ENCODE measurements at regions not wholly inside any gene's neighbourhood (a gene's known extent, or its start where the extent isn't known, plus 50 kb on each side); places are given as distances from the start of the nearest gene placed in this dataset.

DNA sequence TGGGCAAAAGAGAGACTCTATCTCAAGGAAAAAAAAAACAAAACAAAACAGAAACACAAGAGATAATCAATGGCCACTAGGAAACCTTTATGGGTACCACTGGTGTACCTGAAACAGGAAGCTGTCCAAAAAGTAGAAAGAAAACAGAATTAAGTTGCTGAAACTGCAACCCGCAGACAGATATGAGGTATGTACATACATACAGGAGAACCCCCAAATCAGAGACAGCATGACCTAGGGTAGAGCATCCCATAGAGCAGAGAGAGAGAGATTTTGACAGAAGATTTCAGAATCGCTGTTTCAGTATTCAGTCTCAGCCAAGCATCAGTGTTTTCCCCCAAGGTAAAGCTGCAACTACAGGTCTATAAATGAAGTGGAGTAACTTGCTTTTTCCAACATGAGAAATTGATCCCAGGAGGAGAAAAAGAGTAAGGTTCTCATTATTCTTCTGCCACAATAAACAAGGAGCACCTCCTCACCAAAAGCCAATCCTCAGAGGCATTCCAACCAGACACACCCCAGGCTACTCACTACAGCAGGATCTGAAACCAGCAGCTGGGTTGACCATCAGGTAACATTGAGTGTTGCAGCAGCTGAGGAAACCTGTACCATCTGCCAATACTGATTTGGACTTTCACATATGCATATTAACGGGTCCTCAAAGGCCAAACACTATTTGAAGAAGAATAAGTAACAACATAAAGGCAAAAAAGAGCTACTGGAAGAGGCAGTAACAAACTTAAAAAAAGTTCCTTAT is 630.0 kb downstream of the TAF11L14 start:
- DNase-seq = no peak

DNA sequence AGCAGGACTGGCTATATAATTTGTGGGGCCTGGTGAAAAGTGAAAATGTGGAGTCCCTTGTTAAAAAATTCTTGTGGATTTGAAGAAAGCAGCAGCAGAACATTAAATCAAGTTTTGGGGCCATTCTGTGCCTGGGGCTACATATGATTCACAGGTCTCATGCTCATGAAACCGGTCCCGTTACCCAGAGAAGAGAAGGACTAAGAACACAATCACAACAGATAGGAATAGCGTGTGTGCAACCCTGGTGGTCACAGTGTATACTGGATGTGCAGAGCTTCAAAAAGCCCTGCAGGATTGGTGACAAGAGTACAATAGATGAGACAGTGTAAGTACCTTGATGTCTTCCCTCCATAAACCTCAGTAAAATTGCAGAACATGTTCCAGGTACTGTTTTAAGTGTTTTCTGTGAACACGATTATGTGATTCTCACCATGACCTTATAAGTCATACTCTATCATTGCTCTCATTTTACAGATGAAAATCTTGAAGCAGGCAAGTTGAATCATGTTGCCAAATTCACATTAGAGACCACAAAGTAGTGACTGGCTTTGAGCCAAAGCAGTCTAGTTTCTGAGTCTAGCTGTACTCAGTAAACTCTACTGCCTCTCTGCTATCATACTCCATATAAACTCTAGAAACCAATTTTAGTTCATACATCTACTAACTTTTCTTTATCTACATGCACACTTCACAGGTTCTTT is 636.5 kb downstream of the TAF11L14 start:
- no peak for DNase-seq

DNA sequence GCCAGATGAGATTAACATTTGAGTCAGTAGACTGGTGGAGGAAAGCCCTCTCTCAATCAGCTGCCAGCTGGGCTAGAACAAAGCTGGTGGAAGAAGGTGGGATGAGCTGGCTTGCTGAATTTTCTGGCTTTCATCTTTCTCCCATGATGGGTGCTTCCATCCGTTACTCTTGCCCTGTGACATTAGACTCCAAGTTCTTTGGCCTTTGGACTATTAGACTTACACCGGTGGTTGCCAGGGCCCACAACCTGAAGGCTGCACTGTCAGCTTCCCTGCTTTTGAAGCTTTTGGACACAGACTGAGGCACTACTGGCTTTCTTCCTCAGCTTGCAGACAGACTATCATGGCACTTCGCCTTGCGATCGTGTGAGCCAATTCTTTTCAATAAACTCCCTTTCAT is 642.7 kb downstream of the TAF11L14 start:
- no peak for DNase-seq

DNA sequence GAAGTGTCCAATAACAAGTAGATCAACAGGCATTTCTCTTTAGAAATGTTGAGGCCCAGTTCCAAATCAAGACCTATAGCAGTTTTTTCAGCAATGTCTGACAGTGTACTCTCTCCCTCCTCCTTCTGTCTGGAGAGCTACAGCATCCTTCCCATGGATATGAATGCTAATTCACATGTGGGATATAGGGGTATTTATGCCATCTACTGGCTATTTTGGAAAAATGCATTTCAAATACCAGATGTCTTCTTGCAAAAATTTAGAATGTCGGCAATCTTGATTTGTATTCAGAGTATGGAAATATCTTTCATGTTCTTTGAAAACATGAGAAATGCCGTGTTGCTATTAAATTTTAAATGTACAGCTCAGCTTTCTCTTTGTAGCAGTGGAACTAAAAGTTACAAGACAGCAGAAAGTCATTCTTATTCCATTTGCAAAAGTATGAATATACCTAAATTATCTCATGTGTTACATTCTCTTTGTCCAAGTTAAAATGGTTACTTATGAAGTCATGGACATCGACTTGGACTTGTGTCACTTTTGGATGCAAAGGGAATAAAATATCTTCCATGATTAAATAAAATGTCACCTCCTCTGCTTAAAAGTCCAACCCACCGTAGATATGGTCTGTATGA is 647.8 kb downstream of the TAF11L14 start:
- DNase-seq = peak in 1 of 2 donors; percentile 50

DNA sequence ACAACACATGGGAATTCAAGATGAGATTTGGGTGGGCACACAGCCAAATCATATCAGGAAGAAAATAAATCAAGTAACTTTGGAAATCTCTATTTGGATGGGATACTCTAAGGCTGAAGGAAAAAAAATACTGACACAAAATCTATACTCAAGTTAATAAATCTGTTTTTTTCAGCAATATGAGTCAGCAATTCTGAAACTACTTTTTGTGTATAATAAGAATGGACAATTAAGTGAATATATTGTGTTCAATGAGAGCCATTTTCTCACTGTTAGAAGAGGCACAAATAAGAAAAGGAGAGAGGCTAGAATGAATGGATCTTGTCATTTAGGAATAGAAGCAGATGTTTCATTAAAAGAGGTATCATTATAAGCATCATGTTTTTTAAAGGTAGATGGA is 651.0 kb downstream of the TAF11L14 start:
- no peak for DNase-seq

DNA sequence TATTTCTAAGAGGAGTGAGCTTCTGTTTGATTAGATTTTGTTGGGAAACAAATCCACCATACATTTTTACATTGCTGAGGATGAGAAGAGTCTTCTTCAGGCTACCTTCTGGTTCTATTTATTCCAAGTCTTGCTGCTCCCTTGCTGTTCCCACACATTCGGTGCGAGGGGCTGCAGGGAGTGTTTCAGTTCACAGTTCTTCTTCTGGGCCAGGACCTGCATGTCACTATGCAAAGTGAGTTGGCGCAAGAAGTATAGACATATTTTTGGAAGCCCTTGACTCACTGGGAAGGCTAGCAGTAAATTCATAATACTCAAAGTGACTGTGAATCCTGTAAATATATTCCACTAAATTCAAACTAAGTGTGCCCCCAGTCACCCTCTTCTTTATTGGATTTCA is 657.9 kb downstream of the TAF11L14 start:
- DNase-seq = no peak

DNA sequence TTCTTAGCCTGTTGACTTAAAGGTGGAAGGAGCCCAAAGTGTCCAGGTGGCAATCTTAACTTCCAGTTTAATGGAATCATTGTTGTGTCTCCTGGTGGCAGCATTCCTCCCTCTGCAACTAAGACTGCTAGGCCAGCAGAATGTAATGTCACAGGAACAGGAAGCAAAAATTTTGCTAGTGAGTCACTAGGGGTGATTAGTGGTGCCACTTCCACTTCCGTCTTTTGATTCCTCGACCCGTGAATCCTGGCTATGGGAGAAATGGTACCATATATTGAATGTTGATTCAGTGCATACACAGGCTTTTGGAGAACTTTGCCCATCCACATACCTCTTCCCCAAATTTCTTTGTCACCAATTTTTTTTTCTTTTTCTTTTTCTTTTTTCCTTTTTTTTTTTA is 661.4 kb downstream of the TAF11L14 start:
- peak; percentile 61 to 62 for DNase-seq

DNA sequence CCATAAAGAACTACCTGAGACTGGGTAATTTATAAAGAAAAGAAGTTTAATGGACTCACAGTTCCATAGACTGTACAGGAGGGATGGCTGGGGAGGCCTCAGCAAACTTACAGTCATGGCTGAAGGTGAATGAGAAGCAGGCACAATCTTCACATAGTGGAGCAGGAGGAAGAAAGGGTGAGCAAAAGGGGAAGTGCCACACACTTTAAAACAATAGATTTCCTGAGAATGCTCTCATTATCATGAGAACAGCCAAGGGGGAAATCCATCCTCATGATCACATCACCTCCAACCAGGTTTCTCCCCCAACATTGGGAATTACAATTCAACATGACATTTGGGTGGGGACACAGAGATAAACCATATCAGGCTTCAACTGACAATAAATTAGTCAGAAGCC is 664.9 kb downstream of the TAF11L14 start:
- peak in 1 of 2 donors; percentile 17 for DNase-seq

DNA sequence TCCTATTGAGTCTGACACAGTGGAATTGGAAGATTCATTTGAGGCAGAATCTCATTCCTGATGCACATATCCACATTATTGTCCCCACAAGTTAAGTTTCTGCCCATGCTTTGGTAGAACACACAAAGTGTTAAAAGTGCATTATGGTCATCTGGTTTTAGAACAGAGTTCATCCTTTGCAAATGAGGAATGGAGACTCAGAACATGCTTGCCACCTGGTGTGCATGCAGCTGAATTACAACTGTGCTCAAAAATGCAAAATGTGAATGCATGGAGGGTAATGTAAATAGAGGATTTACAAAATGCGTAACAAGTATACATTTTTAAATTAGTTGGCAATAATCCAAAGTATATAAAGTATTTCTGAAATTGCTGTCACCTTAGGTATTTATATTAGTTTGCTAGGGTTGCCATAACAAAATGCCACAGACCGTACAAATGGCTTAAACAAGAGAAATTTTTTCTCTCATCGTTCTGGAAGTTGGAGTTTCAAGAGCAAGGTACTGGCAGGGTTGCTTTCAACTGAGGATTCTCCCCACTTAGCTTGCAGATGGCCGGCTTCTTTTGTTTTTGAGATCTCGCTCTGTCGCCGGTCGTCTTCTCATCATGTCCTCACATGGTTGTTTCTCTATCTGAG is 671.1 kb downstream of the TAF11L14 start:
- DNase-seq = peak; percentile 54 to 57

DNA sequence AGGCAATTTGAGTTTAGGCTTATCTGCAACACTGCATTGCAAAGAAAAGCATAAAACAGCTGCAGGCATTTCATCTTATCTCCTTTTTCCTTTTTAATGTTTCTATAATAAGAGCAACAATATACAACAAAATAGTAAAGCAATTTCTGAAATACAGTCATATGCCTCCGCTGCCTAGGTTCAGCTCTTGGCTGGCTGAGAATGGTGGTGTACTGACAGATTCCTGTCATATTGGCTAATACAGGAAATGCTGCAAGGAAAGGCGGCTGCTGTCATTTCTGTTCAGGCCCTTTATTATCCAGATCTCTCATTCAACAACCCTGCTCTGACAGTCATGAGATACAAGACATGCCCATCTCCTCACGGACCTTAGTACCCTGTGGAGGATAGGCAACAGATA is 677.0 kb downstream of the TAF11L14 start:
- DNase-seq = peak; percentile 36 to 44

DNA sequence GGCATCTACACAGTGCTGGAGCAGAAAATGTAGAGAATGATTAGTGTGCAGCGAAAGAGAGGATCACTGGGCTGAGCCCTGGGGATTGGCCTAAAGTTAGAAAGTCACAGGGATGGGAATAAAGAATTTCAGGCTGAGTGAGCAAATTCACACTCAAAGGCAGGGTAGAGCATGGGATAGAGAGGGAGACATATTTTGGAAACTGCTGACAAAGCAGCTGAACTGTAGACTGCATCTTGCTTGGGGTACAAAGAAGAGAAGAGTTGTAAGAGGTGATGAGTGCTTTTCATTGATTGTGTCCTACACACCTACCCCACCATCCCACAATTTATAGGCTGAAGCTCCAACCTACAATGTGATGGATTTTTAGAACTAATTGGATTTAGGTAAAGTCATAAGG is 677.8 kb downstream of the TAF11L14 start:
- no peak for DNase-seq

DNA sequence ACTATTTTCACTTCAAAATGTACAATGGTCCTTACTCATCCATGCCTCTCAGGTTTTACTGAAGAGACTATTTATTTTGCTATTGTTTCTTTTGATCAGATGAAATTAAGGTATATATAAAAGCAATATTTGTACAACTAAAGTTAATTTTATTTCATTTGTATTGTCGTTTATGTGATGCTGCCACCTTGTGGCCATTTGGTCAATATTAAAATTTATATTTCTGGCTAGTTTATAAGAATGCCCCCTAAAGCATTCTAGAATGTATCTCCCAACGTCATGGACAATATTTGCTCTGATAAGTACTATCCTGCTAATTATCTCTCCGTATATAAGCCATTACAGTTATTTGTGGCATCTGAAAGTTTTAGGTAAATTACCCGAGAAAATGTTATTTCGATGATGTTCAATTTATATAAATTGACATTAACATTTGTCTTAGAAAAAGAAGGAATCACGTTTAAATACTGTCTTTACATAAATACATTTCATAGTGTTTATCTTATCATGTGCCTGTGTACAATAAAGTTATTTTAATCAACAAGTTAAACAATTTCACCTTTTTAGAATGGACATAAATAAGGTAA is 680.0 kb downstream of the TAF11L14 start:
- DNase-seq = peak in 1 of 2 donors; percentile 39

DNA sequence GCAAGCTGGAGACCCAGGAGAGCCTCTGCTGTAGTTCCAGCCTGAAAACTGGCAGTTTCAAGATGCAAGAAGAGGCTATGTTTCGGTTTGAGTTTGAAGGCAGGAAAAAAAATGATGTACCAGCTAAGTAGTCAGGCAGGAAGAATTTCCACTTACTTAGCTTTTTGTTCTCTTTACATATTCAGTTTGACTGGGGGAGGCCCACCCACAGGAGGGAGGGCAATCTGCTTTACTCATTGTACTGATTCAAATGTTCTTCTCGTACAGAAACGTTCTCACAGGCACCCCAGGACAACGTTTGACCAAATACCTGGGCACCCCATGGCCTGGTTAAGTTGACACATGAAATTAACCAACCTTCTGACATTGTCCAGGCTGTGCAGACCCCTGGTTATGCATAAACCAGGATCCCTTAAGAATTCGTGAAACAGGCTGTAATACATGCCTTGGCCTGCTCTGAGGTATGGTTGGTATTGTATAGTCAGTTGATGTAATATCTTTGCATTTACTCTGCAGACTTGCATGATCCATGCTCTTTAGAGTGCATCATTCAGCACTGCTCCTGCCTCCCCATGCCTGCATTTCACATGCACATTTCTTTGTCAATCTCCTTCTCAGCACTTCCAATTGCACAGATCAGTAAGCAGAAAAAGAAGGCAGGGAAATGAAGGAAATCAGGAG is 687.1 kb downstream of the TAF11L14 start:
- no peak for DNase-seq

DNA sequence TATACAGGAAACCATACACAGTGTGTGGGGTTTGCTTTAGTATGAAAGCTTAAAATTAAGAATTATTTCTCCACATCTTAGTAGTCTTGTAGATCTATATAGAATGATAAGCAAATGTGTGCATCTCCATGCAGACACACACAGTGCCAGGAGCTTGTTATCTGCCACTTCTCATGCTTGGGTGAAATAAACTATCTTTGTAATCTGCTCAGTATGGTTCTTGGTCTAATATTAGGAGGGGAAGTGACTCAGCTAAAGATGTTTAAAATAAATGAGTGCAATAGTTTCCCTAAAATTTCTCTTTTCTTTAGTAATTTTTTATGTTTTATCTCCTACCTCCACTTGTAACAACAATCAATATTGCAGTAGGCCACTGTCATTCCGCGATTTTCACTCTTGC is 689.6 kb downstream of the TAF11L14 start:
- DNase-seq = no peak

DNA sequence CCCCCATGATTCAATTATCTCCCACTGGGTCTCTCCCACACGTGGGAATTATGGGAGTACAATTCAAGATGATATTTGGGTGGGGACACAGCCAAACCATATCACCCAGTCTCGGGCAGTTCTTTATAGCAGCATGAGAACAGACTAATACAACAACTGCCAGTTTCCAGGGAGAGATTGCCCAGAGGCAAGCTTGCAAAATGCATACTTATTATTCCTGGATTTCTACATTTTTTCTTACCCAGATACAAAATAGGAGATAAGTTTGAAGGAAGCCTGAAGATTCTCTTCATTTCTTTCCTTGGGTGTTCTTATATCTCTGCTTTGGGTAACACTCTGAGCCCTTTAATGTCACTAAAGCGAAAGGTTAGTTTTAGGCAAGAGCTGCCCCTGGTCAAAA is 691.2 kb downstream of the TAF11L14 start:
- DNase-seq = no peak

DNA sequence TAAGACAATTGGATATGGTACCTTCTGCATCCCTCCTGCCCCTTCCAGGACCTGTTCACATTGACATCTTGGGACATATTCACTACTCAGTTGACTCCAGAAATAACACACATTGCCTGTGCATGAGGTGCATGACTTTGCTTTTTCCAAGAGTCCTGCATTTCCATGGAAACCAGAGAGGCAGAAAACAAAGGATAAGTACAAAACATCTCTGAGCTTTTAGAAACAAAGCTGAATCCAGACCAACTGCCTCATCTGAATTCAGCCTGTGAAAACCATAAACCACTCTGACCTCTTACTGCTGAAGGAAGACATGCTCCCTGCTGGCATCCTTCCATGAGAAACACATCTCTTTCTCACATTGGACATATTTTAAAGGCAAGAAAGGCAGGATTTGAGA is 695.1 kb downstream of the TAF11L14 start:
- DNase-seq = no peak

DNA sequence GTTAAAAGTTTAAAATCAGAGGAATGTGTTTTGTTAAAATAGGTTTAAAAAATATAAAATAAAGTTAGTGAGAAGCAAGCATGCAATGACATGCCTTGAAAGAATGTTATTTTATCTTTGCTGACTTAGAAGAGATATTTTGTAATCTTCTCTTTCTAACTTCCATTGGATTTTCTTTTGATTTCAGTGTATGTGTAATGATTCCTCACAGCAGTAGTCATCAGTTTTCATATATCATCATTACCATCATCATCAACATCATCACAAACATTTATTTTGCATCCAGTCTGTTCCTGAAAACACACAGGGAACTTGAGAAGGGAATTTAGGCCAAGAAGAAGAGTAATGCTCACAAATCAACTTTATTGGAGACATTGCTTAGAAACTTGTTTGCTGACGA is 699.6 kb downstream of the TAF11L14 start:
- no peak for DNase-seq

DNA sequence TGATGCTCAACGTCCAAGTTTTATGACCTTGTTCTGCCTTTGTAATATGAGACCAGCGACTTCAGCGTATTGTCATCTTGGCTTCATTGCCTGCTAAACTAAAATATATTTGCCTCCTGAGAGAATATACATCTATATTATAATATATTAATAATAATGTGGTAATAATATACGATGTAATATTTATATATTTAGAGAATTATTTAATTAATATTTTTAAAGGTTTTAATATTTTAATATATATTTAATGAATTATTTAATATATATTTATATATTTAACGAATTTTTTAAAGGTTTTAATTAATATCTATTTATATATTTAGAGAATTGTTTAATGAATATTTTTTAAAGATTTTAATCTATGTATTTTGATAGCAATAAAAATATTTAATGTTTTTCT is 700.7 kb downstream of the TAF11L14 start:
- no peak for DNase-seq

DNA sequence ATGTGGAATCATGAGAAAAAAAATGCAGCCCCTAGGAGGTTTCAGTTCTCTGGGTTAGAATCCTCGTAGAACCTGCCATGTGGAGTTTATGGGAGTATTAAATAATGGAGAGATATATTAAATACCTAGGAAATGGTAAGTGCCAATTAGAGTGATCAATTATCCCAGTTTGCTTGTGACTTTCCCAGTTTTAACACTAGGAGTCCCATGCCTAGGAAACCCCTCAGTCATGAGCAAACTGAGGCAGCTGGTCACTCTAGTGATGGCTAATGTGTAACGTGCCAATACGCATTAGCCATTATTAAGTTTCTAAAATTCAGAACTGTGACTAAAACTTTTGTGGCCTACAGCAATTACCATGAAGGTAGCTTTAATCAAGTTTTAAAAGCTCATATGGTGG is 720.6 kb downstream of the TAF11L14 start:
- DNase-seq = no peak

DNA sequence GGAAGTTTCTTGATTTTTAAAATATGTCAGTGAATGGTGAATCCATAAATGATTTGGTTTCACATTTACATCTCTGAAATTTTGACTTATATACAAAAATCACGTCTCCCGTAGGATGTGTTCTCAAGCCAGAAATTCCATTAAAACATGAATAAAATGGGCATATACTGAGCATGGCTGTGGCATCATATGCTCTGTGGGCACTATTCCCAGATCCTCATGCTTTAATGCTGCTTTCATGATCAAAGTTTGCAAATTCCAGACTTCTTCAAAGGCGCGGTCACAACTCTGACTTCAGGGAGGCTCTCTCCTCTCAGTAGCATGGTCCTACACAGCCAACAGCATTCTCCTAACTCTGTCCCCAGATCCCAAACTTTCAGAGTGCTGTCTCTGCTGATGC is 723.2 kb downstream of the TAF11L14 start:
- DNase-seq = no peak

DNA sequence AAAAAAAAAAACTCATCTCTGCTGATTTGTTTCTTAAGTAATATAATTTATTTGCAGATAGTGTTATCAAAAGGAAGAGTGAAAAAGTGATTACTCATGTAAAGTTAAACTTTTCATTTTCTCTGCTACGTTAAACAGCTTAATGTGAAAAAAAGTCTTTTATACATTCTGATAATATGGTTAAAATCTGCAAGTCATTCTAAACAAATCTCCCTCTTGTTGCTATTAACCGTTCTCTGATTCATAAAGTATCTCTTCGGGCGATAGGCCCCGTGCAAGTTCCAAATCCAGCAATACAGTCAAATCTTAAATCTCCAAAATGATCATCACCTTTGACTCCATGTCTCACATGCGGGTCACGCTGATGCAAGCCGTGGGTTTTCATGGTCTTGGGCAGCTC is 732.0 kb downstream of the TAF11L14 start:
- DNase-seq = no peak

DNA sequence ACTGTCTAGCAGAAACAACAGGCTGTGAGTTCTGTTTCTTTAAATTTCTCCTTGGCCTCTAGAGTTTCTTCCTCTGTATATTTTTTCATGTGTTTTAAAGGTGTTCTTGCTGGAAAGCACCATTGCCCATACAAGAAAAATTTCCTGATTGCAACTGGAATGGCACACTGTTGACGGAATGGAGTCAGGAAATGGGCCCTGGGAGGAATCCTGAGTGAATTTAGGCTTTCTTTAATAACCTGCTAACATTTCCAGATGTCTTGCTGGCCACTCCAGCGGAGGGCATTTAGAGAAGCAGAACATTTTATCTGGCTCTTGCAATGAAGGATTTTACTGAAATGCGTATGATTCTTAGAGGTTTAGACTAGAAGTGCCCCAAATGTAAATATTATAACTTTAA is 736.3 kb downstream of the TAF11L14 start:
- no peak for DNase-seq

Data from inflammatory macrophage (primary cell).